MM.1S (cell line): ENCODE measurements at regions not wholly inside any gene's neighbourhood (a gene's known extent, or its start where the extent isn't known, plus 50 kb on each side); places are given as distances from the start of the nearest gene placed in this dataset.

Experiments
- DNase-seq: peaks from one replicate; pipeline ENCODE4 v3.0.0-alpha.2; 2015
- H2AFZ ChIP-seq: fragments of 300-600 bp; sonication (generic); 2 replicates; pipeline ENCODE4 v1.6.0; 2016; ENCODE audit warnings: antibody characterized with exemption, low read length
- H3F3A ChIP-seq: fragments of 300-600 bp; sonication (generic); 2 replicates; pipeline ENCODE4 v1.6.1; 2016; ENCODE audit warnings: mild to moderate bottlenecking, antibody characterized with exemption, low read length, moderate library complexity, mixed read lengths; ENCODE audit not compliant: insufficient read depth
- H3K27ac ChIP-seq: fragments of 300-600 bp; sonication (generic); 2 replicates; pipeline ENCODE4 v1.5.1; 2016; ENCODE audit warnings: mild to moderate bottlenecking, low read length
- H3K27me3 ChIP-seq: fragments of 300-600 bp; sonication (generic); replicated peaks from 2 replicates; pipeline ENCODE4 v1.6.0; 2016; ENCODE audit warnings: low read length; ENCODE audit not compliant: insufficient read depth
- H3K36me3 ChIP-seq: fragments of 300-600 bp; sonication (generic); replicated peaks from 2 replicates; pipeline ENCODE4 v1.6.1; 2016; ENCODE audit warnings: mild to moderate bottlenecking, low read length, mixed read lengths; ENCODE audit not compliant: insufficient read depth
- H3K4me1 ChIP-seq: fragments of 300-600 bp; sonication (generic); 2 replicates; pipeline ENCODE4 v1.6.1; 2016; ENCODE audit warnings: low read length, mixed read lengths
- H3K4me2 ChIP-seq: fragments of 300-600 bp; sonication (generic); 2 replicates; pipeline ENCODE4 v1.6.0; 2016; ENCODE audit warnings: low read depth, low read length
- H3K4me3 ChIP-seq: fragments of 300-600 bp; sonication (generic); 2 replicates; pipeline ENCODE4 v1.5.1; 2016; ENCODE audit warnings: low read length, mixed read lengths
- H3K79me2 ChIP-seq: fragments of 300-600 bp; sonication (generic); 2 replicates; pipeline ENCODE4 v1.6.1; 2016; ENCODE audit warnings: mixed run types, low read length, mixed read lengths
- H3K9ac ChIP-seq: fragments of 300-600 bp; sonication (generic); 2 replicates; pipeline ENCODE4 v1.6.1; 2016; ENCODE audit warnings: low read length, mixed read lengths
- H3K9me2 ChIP-seq: fragments of 300-600 bp; sonication (generic); replicated peaks from 2 replicates; pipeline ENCODE4 v1.6.1; 2016; ENCODE audit warnings: mild to moderate bottlenecking, low read length, mixed read lengths; ENCODE audit not compliant: insufficient read depth
- H3K9me3 ChIP-seq: fragments of 300-600 bp; sonication (generic); replicated peaks from 2 replicates; pipeline ENCODE4 v1.6.1; 2016; ENCODE audit warnings: mild to moderate bottlenecking, low read length, mixed read lengths; ENCODE audit not compliant: insufficient read depth
- H4K20me1 ChIP-seq: fragments of 300-600 bp; sonication (generic); 2 replicates; pipeline ENCODE4 v1.6.1; 2016; ENCODE audit warnings: mild to moderate bottlenecking, low read length, moderate library complexity, mixed read lengths; ENCODE audit not compliant: insufficient read depth
- EZH2 ChIP-seq: fragments of 300-600 bp; sonication (generic); optimal IDR thresholded peaks from 2 replicates; pipeline ENCODE3; 2017; ENCODE audit warnings: low read depth, mild to moderate bottlenecking, antibody characterized with exemption, low read length, mixed read lengths
- EZH2phosphoT487 ChIP-seq: fragments of 300-600 bp; sonication (generic); IDR thresholded peaks from 2 replicates; pipeline ENCODE4 v1.6.1; 2018; ENCODE audit warnings: antibody characterized with exemption, low read length
- TF ChIP-seq, protein P1 (sequence below): fragments of 300-600 bp; sonication (generic); IDR thresholded peaks from 2 replicates; pipeline ENCODE4 v1.5.1; 2016; ENCODE audit warnings: antibody characterized with exemption, low read length, mixed read lengths

- H3K27ac ChIP-seq = no peak overlapping the region
- H3K9me3 ChIP-seq = no peaks in the 10 kb centered on the region
- no peak for DNase-seq
- H2AFZ ChIP-seq = no peak overlapping the region
- no peaks in the 10 kb centered on the region for H3K27me3 ChIP-seq
- no peaks in the 10 kb centered on the region for H3K4me1 ChIP-seq
- H3K36me3 ChIP-seq = no peaks in the 10 kb centered on the region
- H3K9me2 ChIP-seq = no peaks in the 10 kb centered on the region
- H4K20me1 ChIP-seq = no peaks in the 10 kb centered on the region
- H3F3A ChIP-seq = no peaks in the 10 kb centered on the region
- H3K9ac ChIP-seq = no peak overlapping the region
- TF ChIP-seq EZH2 = no peak
- TF ChIP-seq EZH2phosphoT487 = no peak
- TF ChIP-seq, protein P1, sequence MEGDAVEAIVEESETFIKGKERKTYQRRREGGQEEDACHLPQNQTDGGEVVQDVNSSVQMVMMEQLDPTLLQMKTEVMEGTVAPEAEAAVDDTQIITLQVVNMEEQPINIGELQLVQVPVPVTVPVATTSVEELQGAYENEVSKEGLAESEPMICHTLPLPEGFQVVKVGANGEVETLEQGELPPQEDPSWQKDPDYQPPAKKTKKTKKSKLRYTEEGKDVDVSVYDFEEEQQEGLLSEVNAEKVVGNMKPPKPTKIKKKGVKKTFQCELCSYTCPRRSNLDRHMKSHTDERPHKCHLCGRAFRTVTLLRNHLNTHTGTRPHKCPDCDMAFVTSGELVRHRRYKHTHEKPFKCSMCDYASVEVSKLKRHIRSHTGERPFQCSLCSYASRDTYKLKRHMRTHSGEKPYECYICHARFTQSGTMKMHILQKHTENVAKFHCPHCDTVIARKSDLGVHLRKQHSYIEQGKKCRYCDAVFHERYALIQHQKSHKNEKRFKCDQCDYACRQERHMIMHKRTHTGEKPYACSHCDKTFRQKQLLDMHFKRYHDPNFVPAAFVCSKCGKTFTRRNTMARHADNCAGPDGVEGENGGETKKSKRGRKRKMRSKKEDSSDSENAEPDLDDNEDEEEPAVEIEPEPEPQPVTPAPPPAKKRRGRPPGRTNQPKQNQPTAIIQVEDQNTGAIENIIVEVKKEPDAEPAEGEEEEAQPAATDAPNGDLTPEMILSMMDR = no peak
- H3K4me2 ChIP-seq = no peak overlapping the region
- H3K79me2 ChIP-seq = no peaks in the 10 kb centered on the region
- no peak overlapping the region for H3K4me3 ChIP-seq
These were observed 161.6 kb upstream of the PIRT start for GRCh38 chr17:10999484-10999883.

DNA sequence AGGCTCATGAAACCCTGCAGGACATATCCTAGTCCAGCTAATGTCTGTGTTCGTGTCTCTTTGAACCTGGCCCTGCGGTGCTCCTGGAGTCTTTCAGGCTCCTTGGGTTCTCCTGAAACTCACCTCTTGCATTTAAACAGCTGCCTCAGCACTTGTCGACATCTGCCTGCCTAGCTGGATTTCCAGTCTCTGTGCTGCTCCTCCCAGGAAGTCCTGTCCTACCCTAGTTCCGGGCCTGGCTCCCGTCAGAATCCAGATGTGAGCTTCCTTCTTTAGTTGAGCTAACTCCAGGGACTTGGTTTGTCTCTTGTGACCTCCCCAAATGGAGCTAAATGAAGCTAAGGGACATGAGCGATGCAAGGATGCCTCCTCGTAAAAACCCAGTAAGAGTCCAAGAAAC lies 155.2 kb upstream of the PIRT start:
- Histone ChIP-seq H3K27ac (no peak overlapping the region), H3K4me2 (no peak overlapping the region), H3F3A (no peaks in the 10 kb centered on the region), H3K9ac (no peak overlapping the region), H3K79me2 (no peaks in the 10 kb centered on the region), H3K9me2 (no peaks in the 10 kb centered on the region), H3K36me3 (no peaks in the 10 kb centered on the region), H3K27me3 (no peaks in the 10 kb centered on the region), H3K9me3 (no peaks in the 10 kb centered on the region), H2AFZ (no peak overlapping the region), H3K4me3 (no peak overlapping the region), H4K20me1 (no peaks in the 10 kb centered on the region), H3K4me1 (no peaks in the 10 kb centered on the region)
- no peak for DNase-seq
- TF ChIP-seq, protein P1 = no peak
- TF ChIP-seq EZH2phosphoT487 = no peak
- no peak for TF ChIP-seq EZH2

GRCh38 chr17:10992106-10992880 lies 154.4 kb upstream of the PIRT start:
- no peak for TF ChIP-seq EZH2phosphoT487
- TF ChIP-seq, protein P1 = no peak
- no peak for TF ChIP-seq EZH2
- no peak overlapping the region for H3K4me2 ChIP-seq
- no peak for DNase-seq

More at GRCh38 chr17:10992106-10992880, 154.4 kb upstream of the PIRT start:
- Histone ChIP-seq H4K20me1 (no peaks in the 10 kb centered on the region), H2AFZ (no peak overlapping the region), H3K27ac (no peak overlapping the region), H3K36me3 (no peaks in the 10 kb centered on the region), H3F3A (no peaks in the 10 kb centered on the region), H3K9me3 (no peaks in the 10 kb centered on the region), H3K79me2 (no peaks in the 10 kb centered on the region), H3K4me3 (no peak overlapping the region), H3K9me2 (no peaks in the 10 kb centered on the region), H3K9ac (no peak overlapping the region), H3K4me1 (no peaks in the 10 kb centered on the region), H3K27me3 (no peaks in the 10 kb centered on the region)
